Endodermal cell (in vitro differentiated cells): ENCODE measurements at regions not wholly inside any gene's neighbourhood (a gene's known extent, or its start where the extent isn't known, plus 50 kb on each side); places are given as distances from the start of the nearest gene placed in this dataset.

ENCODE experiments used
- DNase-seq: peaks from one replicate; pipeline ENCODE4 v3.0.0-alpha.2; 2017
- H3K27ac ChIP-seq: 2 replicates; pipeline ENCODE4 v1.5.1; 2013; ENCODE audit warnings: mild to moderate bottlenecking, low read depth, low read length, moderate library complexity
- H3K27me3 ChIP-seq: 2 replicates; pipeline ENCODE4 v1.6.1; 2013; ENCODE audit warnings: mild to moderate bottlenecking, low read length, moderate library complexity; ENCODE audit not compliant: insufficient read depth, control insufficient read depth, poor library complexity, severe bottlenecking
- H3K36me3 ChIP-seq: 2 replicates; pipeline ENCODE4 v1.7.0; 2013; ENCODE audit warnings: mild to moderate bottlenecking, low read length, moderate library complexity; ENCODE audit not compliant: control insufficient read depth, insufficient read depth
- H3K4me1 ChIP-seq: one replicate; pipeline ENCODE4 v1.7.0; 2013; ENCODE audit warnings: low read length; ENCODE audit not compliant: control insufficient read depth, insufficient read depth
- H3K4me3 ChIP-seq: 2 replicates; pipeline ENCODE4 v1.5.1; 2013; ENCODE audit warnings: mild to moderate bottlenecking, low read length, moderate library complexity
- H3K9ac ChIP-seq: 2 replicates; pipeline ENCODE4 v1.6.1; 2013; ENCODE audit warnings: mild to moderate bottlenecking, low read length, moderate library complexity; ENCODE audit not compliant: poor library complexity, severe bottlenecking; ENCODE audit errors: extremely low read depth
- H3K9me3 ChIP-seq: 2 replicates; pipeline ENCODE4 v1.6.1; 2013; ENCODE audit warnings: mild to moderate bottlenecking, low read length, moderate library complexity; ENCODE audit not compliant: control insufficient read depth
- H3K27ac Mint-ChIP-seq: 2 replicates; pipeline ENCODE4 v1.8.0; 2020; ENCODE audit warnings: mixed read lengths
- H3K27me3 Mint-ChIP-seq: 2 replicates; pipeline ENCODE4 v1.8.0; 2021; ENCODE audit warnings: mild to moderate bottlenecking, mixed read lengths; ENCODE audit not compliant: insufficient read depth
- H3K36me3 Mint-ChIP-seq: 2 replicates; pipeline ENCODE4 v1.8.0; 2020; ENCODE audit warnings: low read depth, mixed read lengths
- H3K4me1 Mint-ChIP-seq: 2 replicates; pipeline ENCODE4 v1.8.0; 2020; ENCODE audit warnings: mixed read lengths
- H3K4me3 Mint-ChIP-seq: 2 replicates; pipeline ENCODE4 v1.8.0; 2020; ENCODE audit warnings: mild to moderate bottlenecking, moderate library complexity, mixed read lengths
- H3K9me3 Mint-ChIP-seq: 2 replicates; pipeline ENCODE4 v1.8.0; 2020; ENCODE audit warnings: mild to moderate bottlenecking, mixed read lengths
- CTCF ChIP-seq: fragments of 200-600 bp; sonication (generic); conservative IDR thresholded peaks from 2 replicates; pipeline ENCODE4 v1.5.0; 2021; ENCODE audit warnings: antibody characterized with exemption, mild to moderate bottlenecking
- WGBS, 2 experiments: methylation state at CpG; one replicate each; pipeline versions ENCODE4 v1.1.5 to v1.1.7; 2013; ENCODE audit warnings: missing lambda C conversion rate in 2 of 2, mixed read lengths in 1 of 2; ENCODE audit not compliant: insufficient coverage in 1 of 2, insufficient read length in 1 of 2; 5-methylcytosine and 5-hydroxymethylcytosine counted together

- Histone ChIP-seq H3K36me3 (no peaks in the 10 kb centered on the region), H3K9ac (no peak overlapping the region), H3K27me3 (no peaks in the 10 kb centered on the region), H3K4me1 (no peaks in the 10 kb centered on the region), H3K27ac (no peak overlapping the region), H3K9me3 (no peaks in the 10 kb centered on the region), H3K4me3 (no peak overlapping the region)
- Mint-ChIP-seq H3K27me3 (no peaks in the 10 kb centered on the region), H3K27ac (no peak overlapping the region), H3K4me1 (peaks cover 5% of the 10 kb centered on the region), H3K4me3 (no peak overlapping the region), H3K36me3 (no peaks in the 10 kb centered on the region), H3K9me3 (no peaks in the 10 kb centered on the region)
- no peak for TF ChIP-seq CTCF
- WGBS, 2 experiments = 75 to 86% methylated on average over 3 of the region's 3 CpGs
- no peak for DNase-seq
These were observed 901.8 kb upstream of the ZWINT start for GRCh38 chr10:57262892-57263291.

- no peak overlapping the region for H3K27ac ChIP-seq
- H3K4me3 Mint-ChIP-seq = no peak overlapping the region
- H3K27ac Mint-ChIP-seq = no peak overlapping the region
- H3K9ac ChIP-seq = no peak overlapping the region
- no peaks in the 10 kb centered on the region for H3K36me3 ChIP-seq
- no peak overlapping the region for H3K4me3 ChIP-seq
- H3K27me3 Mint-ChIP-seq = no peaks in the 10 kb centered on the region
- DNase-seq = no peak
- no peaks in the 10 kb centered on the region for H3K36me3 Mint-ChIP-seq
- H3K9me3 Mint-ChIP-seq = no peaks in the 10 kb centered on the region
- H3K27me3 ChIP-seq = no peaks in the 10 kb centered on the region
- H3K4me1 ChIP-seq = no peaks in the 10 kb centered on the region
- WGBS, 2 experiments = 100% methylated on average over 1 of the region's 2 CpGs; no CpG with 5 or more reads in 1 of the 2 experiments
- TF ChIP-seq CTCF = no peak
- H3K9me3 ChIP-seq = no peaks in the 10 kb centered on the region
- H3K4me1 Mint-ChIP-seq = peaks cover 5% of the 10 kb centered on the region
These were observed 899.1 kb upstream of the ZWINT start for GRCh38 chr10:57260175-57260574.

GRCh38 chr10:57249615-57250281 lies 888.7 kb upstream of the ZWINT start:
- Mint-ChIP-seq H3K36me3 (no peaks in the 10 kb centered on the region), H3K27me3 (no peaks in the 10 kb centered on the region), H3K27ac (no peak overlapping the region), H3K4me3 (no peak overlapping the region), H3K4me1 (no peaks in the 10 kb centered on the region), H3K9me3 (peaks cover 9% of the 10 kb centered on the region)
- no peak overlapping the region for H3K4me3 ChIP-seq
- no peaks in the 10 kb centered on the region for H3K27me3 ChIP-seq
- no peaks in the 10 kb centered on the region for H3K9me3 ChIP-seq
- H3K9ac ChIP-seq = no peak overlapping the region
- H3K27ac ChIP-seq = no peak overlapping the region
- no peak for DNase-seq
- 83 to 94% methylated on average over 6 to 32 of the region's 32 CpGs for WGBS, 2 experiments
- no peaks in the 10 kb centered on the region for H3K36me3 ChIP-seq
- TF ChIP-seq CTCF = no peak
- H3K4me1 ChIP-seq = no peaks in the 10 kb centered on the region
